ENCODE measurements at regions not wholly inside any gene's neighbourhood (a gene's known extent, or its start where the extent isn't known, plus 50 kb on each side); places are given as distances from the start of the nearest gene placed in this dataset.

- peaks cover 58% of the 10 kb centered on the region for H3K36me3 Mint-ChIP-seq
- no peak for DNase-seq (ENCODE audit: low spot score)
- CTCF ChIA-PET = no interaction called here
- ATAC-seq = no peak
- H3K27me3 Mint-ChIP-seq (ENCODE audit: low read depth) = peaks cover 10% of the 10 kb centered on the region
- no peak for TF ChIP-seq ZNF263 (CRISPR knock-in tag; IDR thresholded peaks at IDR 0.05; ENCODE audit: low read depth)
- no peak for TF ChIP-seq USF2 (CRISPR knock-in tag; IDR thresholded peaks at IDR 0.05)
- TF ChIP-seq, protein P1, sequence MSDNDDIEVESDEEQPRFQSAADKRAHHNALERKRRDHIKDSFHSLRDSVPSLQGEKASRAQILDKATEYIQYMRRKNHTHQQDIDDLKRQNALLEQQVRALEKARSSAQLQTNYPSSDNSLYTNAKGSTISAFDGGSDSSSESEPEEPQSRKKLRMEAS (CRISPR knock-in tag; IDR thresholded peaks at IDR 0.05) = no peak
- TF ChIP-seq FOXP1 (CRISPR knock-in tag; IDR thresholded peaks at IDR 0.05; ENCODE audit: borderline replicate concordance) = no peak
- no peak for TF ChIP-seq NR1H2 (CRISPR knock-in tag; IDR thresholded peaks at IDR 0.05)
- TF ChIP-seq ZBTB21 (CRISPR knock-in tag; IDR thresholded peaks at IDR 0.05; ENCODE audit: borderline replicate concordance) = no peak
- H3K4me3 Mint-ChIP-seq = no peak overlapping the region
- H3K4me1 Mint-ChIP-seq = no peaks in the 10 kb centered on the region
- H3K27ac Mint-ChIP-seq = no peak overlapping the region
- POLR2A ChIA-PET = no interaction called here
- H3K9me3 Mint-ChIP-seq = peaks cover 72% of the 10 kb centered on the region
These were observed 374.7 kb downstream of the NPHP4 start for GRCh38 chr1:5617546-5617945.

- DNase-seq (ENCODE audit: low spot score) (no peak), ATAC-seq (no peak)
- Mint-ChIP-seq H3K27ac (no peak overlapping the region), H3K36me3 (peaks cover 56% of the 10 kb centered on the region), H3K27me3 (ENCODE audit: low read depth) (peaks cover 10% of the 10 kb centered on the region), H3K4me3 (no peak overlapping the region), H3K4me1 (no peaks in the 10 kb centered on the region), H3K9me3 (peaks cover 72% of the 10 kb centered on the region)
- CTCF ChIA-PET = no interaction called here
- POLR2A ChIA-PET = no interaction called here
- TF ChIP-seq FOXP1 (CRISPR knock-in tag; IDR thresholded peaks at IDR 0.05; ENCODE audit: borderline replicate concordance) (no peak), HMGA2 (CRISPR knock-in tag; IDR thresholded peaks at IDR 0.05) (no peak), ATF6 (CRISPR knock-in tag; IDR thresholded peaks at IDR 0.05) (no peak), USF2 (CRISPR knock-in tag; IDR thresholded peaks at IDR 0.05) (no peak), ZBTB21 (CRISPR knock-in tag; IDR thresholded peaks at IDR 0.05; ENCODE audit: borderline replicate concordance) (no peak), CREB1 (CRISPR knock-in tag; IDR thresholded peaks at IDR 0.05) (no peak), MXD4 (CRISPR knock-in tag; IDR thresholded peaks at IDR 0.05; ENCODE audit: borderline replicate concordance) (no peak), TCF7 (CRISPR knock-in tag; IDR thresholded peaks at IDR 0.05; ENCODE audit: low read depth) (no peak), PRDM15 (CRISPR knock-in tag; IDR thresholded peaks at IDR 0.05) (no peak), ZNF263 (CRISPR knock-in tag; IDR thresholded peaks at IDR 0.05; ENCODE audit: low read depth) (no peak), GABPB1 (CRISPR knock-in tag; IDR thresholded peaks at IDR 0.05) (no peak)
- TF ChIP-seq, protein P2, sequence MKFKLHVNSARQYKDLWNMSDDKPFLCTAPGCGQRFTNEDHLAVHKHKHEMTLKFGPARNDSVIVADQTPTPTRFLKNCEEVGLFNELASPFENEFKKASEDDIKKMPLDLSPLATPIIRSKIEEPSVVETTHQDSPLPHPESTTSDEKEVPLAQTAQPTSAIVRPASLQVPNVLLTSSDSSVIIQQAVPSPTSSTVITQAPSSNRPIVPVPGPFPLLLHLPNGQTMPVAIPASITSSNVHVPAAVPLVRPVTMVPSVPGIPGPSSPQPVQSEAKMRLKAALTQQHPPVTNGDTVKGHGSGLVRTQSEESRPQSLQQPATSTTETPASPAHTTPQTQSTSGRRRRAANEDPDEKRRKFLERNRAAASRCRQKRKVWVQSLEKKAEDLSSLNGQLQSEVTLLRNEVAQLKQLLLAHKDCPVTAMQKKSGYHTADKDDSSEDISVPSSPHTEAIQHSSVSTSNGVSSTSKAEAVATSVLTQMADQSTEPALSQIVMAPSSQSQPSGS (CRISPR knock-in tag; IDR thresholded peaks at IDR 0.05; ENCODE audit: borderline replicate concordance, low read depth) = no peak
- TF ChIP-seq, protein P3, sequence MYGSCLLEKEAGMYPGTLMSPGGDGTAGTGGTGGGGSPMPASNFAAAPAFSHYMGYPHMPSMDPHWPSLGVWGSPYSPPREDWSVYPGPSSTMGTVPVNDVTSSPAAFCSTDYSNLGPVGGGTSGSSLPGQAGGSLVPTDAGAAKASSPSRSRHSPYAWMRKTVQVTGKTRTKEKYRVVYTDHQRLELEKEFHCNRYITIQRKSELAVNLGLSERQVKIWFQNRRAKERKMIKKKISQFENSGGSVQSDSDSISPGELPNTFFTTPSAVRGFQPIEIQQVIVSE (CRISPR knock-in tag; IDR thresholded peaks at IDR 0.05; ENCODE audit: borderline replicate concordance) = no peak
These were observed 375.1 kb downstream of the NPHP4 start for GRCh38 chr1:5617179-5617520.

All from WTC11 (cell line).